ENCODE measurements at regions not wholly inside any gene's neighbourhood (a gene's known extent, or its start where the extent isn't known, plus 50 kb on each side); places are given as distances from the start of the nearest gene placed in this dataset.

DNA sequence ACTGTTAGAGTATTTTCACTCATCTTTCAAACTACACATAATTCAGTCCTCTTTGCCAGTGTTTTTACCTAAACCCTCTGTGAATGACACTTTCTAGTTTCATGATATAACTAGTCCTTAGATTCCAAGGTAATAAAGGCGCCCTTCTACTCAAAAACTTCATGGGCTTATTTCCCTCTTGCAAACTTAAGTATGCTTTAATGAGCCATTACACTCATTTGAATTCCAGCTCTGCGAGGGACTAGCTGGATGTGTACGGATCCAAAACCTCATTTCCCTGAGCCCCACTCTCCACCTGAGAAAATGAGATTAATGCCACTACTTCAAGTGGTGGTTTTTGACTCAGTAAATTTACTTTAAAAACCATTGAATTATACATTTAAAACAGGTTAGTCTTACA is 141.1 kb downstream of the NDUFA12 start:
- DNase-seq (ENCODE audit: low read depth) = no peak
- TF ChIP-seq, protein P1, sequence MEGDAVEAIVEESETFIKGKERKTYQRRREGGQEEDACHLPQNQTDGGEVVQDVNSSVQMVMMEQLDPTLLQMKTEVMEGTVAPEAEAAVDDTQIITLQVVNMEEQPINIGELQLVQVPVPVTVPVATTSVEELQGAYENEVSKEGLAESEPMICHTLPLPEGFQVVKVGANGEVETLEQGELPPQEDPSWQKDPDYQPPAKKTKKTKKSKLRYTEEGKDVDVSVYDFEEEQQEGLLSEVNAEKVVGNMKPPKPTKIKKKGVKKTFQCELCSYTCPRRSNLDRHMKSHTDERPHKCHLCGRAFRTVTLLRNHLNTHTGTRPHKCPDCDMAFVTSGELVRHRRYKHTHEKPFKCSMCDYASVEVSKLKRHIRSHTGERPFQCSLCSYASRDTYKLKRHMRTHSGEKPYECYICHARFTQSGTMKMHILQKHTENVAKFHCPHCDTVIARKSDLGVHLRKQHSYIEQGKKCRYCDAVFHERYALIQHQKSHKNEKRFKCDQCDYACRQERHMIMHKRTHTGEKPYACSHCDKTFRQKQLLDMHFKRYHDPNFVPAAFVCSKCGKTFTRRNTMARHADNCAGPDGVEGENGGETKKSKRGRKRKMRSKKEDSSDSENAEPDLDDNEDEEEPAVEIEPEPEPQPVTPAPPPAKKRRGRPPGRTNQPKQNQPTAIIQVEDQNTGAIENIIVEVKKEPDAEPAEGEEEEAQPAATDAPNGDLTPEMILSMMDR (IDR thresholded peaks at IDR 0.05; ENCODE audit: low read depth, low read length, missing control alignments) = no peak
- no peak overlapping the region for H3K4me3 ChIP-seq (ENCODE audit: low read depth, low read length)
- in situ Hi-C loops (cut with HindIII; ENCODE audit: low sequenced_read_pairs) = no loop called here

DNA sequence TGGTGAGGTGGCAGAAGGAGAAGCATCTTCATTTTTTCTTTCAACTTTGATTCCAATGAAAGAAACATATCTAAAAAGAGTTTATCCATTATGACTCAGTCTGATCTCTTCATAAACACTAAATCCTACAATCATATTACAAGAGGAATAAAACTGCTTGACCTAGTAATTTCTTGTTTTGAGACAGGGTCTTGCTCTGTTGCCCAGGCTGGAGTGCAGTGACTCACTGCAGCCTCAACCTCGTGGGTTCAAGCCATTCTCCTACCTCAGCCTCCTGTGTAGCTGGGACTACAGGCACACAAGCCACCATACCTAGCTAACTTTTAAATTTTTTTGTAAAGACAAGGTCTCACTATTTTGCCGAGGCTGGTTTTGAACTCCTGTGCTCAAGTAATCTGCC is 147.2 kb downstream of the NDUFA12 start:
- TF ChIP-seq, protein P1 (IDR thresholded peaks at IDR 0.05; ENCODE audit: low read depth, low read length, missing control alignments) = no peak
- in situ Hi-C loops (cut with HindIII; ENCODE audit: low sequenced_read_pairs) = no loop called here

DNA sequence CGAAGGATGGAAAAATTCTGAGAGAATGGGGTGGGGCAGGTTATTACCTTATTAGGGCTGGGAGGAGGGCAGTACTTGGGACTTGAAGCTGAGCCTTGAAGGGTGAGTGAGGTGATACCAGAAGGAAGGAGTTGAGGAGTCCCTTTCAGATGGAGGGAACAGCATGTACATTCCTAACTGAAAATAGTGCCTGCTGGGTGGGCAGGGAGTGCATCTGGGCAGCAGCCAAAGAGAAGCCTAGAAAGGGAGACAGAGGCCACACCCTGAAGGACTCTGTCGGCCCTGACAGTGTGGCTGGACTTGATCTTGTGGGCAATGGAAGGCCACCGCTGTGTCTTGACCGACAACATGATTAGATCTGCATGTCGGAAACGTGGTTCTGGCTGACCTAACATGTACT is 147.6 kb downstream of the NDUFA12 start:
- DNase-seq (ENCODE audit: low read depth) = no peak
- no peak overlapping the region for H3K4me3 ChIP-seq (ENCODE audit: low read depth, low read length)
- in situ Hi-C loops (cut with HindIII; ENCODE audit: low sequenced_read_pairs) = no loop called here
- TF ChIP-seq, protein P1 (IDR thresholded peaks at IDR 0.05; ENCODE audit: low read depth, low read length, missing control alignments) = no peak

More for the DNA sequence above, 147.2 kb downstream of the NDUFA12 start:
- DNase-seq (ENCODE audit: low read depth) = no peak
- no peak overlapping the region for H3K4me3 ChIP-seq (ENCODE audit: low read depth, low read length)

DNA sequence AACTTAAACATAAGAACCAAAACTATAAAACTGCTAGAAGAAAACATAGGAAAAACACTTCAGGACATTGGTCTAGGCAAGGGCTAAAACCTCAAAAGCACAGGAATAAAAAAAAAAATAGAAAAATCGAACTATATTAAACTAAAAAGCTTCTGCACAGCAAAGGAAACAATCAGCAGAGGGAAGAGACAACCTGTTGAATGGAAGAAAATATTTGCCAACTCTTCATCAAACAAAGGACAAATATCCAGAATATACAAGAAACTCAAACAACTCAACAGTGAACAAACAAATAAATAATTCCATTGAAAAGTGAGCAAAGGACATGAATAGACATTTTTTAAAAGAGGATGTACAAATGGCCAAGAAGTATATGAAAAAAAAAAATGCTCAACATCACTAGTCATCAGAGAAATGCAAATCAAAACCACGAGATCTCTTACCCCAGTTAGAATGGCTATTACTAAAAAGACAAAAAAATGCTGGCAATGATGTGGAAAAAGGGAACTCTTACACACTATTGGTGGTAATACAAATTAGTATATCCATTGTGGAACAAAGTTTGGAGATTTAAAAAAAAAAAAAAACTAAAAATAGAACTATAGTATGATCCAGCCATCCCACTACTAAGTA is 152.0 kb downstream of the NDUFA12 start:
- in situ Hi-C loops (cut with HindIII; ENCODE audit: low sequenced_read_pairs) = loop anchor here (5.0 kb wide), 1 partner anchor 101 kb away; no protein-coding TSS in a partner anchor
- TF ChIP-seq, protein P1 (IDR thresholded peaks at IDR 0.05; ENCODE audit: low read depth, low read length, missing control alignments) = no peak
- no peak for DNase-seq (ENCODE audit: low read depth)
- H3K4me3 ChIP-seq (ENCODE audit: low read depth, low read length) = no peak overlapping the region

DNA sequence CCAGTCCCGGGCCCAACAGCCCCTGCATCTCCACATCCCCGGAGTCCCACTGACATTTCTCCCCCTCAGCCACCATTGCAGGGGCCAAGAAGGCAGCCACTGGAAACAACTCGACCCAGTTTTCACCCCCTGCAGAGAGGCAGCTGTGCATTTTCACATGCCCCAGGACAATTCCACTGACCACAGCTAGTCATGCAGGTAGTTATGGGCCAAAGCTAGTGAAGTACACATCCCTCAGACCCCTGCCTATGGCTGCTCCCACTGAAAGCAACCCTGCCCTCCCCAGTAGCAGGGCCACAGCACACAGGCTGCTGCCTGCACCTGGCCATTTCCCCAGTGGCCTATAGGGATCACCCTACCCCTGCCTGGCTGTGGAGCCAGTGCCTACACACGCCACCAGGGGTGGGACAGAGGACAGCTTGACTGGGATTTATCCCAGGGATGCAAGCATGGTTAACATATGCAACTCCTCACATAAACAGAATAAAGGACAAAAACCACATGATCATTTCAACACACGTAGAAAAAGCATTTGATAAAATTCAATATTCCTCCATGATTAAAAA is 154.0 kb downstream of the NDUFA12 start:
- DNase-seq (ENCODE audit: low read depth) = no peak
- TF ChIP-seq, protein P1 (IDR thresholded peaks at IDR 0.05; ENCODE audit: low read depth, low read length, missing control alignments) = no peak
- no peak overlapping the region for H3K4me3 ChIP-seq (ENCODE audit: low read depth, low read length)
- in situ Hi-C loops (cut with HindIII; ENCODE audit: low sequenced_read_pairs) = no loop called here

DNA sequence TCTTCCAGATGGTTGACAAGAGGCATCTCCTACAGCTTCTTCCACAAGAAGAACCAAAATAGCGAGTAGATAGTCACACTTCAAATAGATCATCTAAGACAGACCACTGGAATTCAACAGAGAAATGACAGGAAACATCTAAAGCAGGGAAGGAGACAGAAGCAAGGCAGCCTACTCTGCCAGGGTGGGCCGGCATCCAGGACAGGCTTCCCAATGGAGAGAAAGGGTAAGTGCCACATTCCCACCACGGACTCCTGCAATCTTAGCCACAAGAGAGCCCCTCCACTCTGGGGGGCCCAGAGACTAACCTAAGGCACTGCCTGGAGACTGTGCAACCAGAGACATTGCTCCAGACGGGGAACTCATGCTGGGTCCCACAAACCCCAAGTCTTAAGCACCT is 154.5 kb downstream of the NDUFA12 start:
- TF ChIP-seq, protein P1 (IDR thresholded peaks at IDR 0.05; ENCODE audit: low read depth, low read length, missing control alignments) = no peak
- in situ Hi-C loops (cut with HindIII; ENCODE audit: low sequenced_read_pairs) = no loop called here
- H3K4me3 ChIP-seq (ENCODE audit: low read depth, low read length) = no peak overlapping the region
- no peak for DNase-seq (ENCODE audit: low read depth)

All from astrocyte of the cerebellum (primary cell).